ENCODE measurements at regions not wholly inside any gene's neighbourhood (a gene's known extent, or its start where the extent isn't known, plus 50 kb on each side); places are given as distances from the start of the nearest gene placed in this dataset.

DNA sequence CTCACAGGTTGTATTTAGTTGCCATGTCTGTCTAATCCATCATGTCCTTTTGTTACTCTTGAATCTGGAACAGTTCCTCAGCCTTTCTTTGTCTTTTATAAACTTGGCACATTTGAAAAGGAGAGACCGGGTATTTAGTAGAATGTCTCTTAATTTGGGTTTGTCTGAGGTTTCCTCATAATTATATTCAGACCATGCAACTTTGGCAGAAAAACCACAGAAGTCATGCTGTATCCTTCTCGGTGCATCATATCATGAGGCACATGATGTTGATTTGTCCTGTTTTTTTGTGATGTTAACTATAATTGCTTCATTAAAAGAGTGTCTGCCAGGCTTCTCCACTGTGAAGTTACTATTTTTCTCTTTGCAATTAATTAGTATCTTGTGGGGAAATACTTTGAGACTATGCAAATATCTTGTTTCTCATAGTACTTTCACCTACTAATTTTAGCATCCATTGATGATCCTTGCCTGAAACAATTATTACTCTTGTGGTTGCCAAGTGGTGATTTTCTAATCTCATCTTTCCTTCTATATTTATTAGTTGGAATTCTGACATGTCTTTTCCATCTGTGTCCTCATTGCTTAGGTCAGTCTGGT is 837.3 kb downstream of the DHX35 start:
- DNase-seq (ENCODE audit: extremely low read depth, low read depth), result no peak
- TF ChIP-seq CTCF (IDR thresholded peaks at IDR 0.05; ENCODE audit: low read depth, low read length), result no peak

DNA sequence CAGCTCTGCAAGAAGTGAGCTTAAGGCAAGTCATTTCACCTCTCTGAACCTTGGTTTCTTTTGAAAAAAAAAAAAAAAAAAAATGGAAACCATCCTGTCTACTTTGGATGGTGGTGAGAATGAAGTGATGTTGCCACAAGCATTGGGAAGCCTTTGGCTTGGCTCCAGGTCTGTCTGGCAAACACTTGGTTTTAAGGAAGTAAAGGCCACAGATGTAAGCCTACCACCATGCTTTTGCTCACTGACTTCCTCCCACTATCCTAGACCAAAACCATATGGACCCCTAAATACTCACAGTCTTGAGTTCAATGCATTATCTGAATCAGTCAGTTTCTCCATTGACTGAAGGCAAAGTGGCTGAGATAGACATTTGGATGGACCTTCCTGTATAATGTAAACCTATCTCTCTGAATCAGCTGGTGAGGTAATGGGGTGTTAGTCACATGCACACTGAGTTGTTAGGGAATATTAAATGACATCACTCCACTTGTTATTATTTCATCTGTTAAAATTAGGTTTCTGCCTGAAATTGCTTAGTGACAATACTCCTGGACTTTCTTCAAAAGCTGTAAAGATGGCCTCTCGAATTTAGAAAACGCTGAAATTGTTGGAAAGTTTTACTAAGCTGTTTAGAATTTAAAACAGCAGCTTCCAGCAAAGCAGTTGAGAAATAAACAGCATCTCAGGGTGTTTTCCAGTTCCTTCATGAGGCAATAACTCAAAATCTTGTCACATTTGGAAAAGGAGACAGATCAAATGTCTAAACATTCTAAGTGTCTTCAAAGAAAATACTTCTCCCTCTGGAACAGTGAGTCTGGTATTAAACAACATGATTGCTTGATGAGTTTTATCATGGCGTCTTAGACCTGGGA is 833.5 kb downstream of the DHX35 start:
- TF ChIP-seq CTCF (IDR thresholded peaks at IDR 0.05; ENCODE audit: low read depth, low read length), result no peak
- DNase-seq (ENCODE audit: extremely low read depth, low read depth), result no peak

DNA sequence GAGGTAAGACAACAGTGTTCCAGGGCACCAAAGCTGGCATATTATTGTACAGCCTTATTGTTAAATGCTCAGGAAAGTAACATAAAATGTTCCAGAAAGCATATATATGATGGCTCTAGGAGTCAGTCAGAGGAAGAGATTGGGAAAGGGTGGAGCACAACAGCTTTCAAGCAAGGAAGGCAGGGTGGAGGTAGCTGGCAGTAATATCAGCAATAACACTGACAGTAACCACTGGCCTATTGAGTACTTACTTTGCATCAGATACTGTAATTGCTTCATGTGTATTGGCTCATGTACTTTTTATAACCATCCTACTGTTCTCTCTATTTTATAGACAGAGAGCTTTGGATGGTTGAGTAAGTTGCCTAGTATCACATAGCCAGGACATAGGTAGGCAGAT is 830.2 kb downstream of the DHX35 start:
- no peak for DNase-seq (ENCODE audit: extremely low read depth, low read depth)
- no peak for TF ChIP-seq CTCF (IDR thresholded peaks at IDR 0.05; ENCODE audit: low read depth, low read length)

DNA sequence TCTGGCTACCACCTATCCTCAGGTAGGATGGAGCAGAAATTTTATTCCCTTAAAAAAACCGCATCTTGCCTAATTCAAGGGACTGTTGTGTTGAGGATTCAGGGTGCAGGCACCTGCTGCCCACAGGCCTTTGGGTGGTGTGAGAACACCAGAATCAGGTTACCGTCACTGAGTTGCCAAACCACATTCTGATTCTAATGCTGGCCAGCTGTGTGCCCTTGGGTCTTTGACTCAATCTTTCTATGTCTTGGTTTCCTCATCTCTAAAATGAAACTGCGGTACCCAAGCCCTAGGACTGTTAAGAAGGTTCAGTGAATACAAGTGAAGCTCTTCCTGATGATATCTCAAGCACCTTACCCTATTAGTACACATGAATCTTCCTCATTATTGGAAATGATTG is 827.3 kb downstream of the DHX35 start:
- no peak for DNase-seq (ENCODE audit: extremely low read depth, low read depth)
- no peak for TF ChIP-seq CTCF (IDR thresholded peaks at IDR 0.05; ENCODE audit: low read depth, low read length)

GRCh38 chr20:39785252-39785917 is 823.2 kb downstream of the DHX35 start:
- DNase-seq (ENCODE audit: extremely low read depth, low read depth), result no peak
- no peak for TF ChIP-seq CTCF (IDR thresholded peaks at IDR 0.05; ENCODE audit: low read depth, low read length)

GRCh38 chr20:39784693-39785092 is 822.5 kb downstream of the DHX35 start:
- TF ChIP-seq CTCF (IDR thresholded peaks at IDR 0.05; ENCODE audit: low read depth, low read length), result no peak
- no peak for DNase-seq (ENCODE audit: extremely low read depth, low read depth)
